SU-DHL-6 (cell line): ENCODE measurements at regions not wholly inside any gene's neighbourhood (a gene's known extent, or its start where the extent isn't known, plus 50 kb on each side); places are given as distances from the start of the nearest gene placed in this dataset.

Experiments
- H2AFZ ChIP-seq: fragments of 200-600 bp; sonication (generic); 2 replicates; pipeline ENCODE4 v1.6.1; 2014; ENCODE audit warnings: low read depth, mild to moderate bottlenecking, moderate library complexity, mixed read lengths, antibody characterized with exemption, low read length; ENCODE audit not compliant: severe bottlenecking
- H3F3A ChIP-seq: fragments of 200-600 bp; shearing (Covaris generic); 2 replicates; pipeline ENCODE4 v1.6.0; 2016; ENCODE audit warnings: antibody characterized with exemption, mild to moderate bottlenecking; ENCODE audit not compliant: insufficient read depth
- H3K27ac ChIP-seq: fragments of 200-600 bp; sonication (generic); 2 replicates; pipeline ENCODE4 v1.5.1; 2016; ENCODE audit warnings: low read depth, mild to moderate bottlenecking, low read length, moderate library complexity, mixed read lengths
- H3K27me3 ChIP-seq: fragments of 200-600 bp; sonication (generic), shearing (Covaris generic); 2 replicates; pipeline ENCODE4 v1.6.0; 2014; ENCODE audit warnings: mild to moderate bottlenecking, low read length
- H3K36me3 ChIP-seq: fragments of 200-600 bp; sonication (generic); 2 replicates; pipeline ENCODE4 v1.6.1; 2014; ENCODE audit warnings: mild to moderate bottlenecking, low read length, mixed read lengths
- H3K4me2 ChIP-seq: fragments of 300-600, 200-600 bp; shearing (Covaris generic), sonication (generic); 2 replicates; pipeline ENCODE4 v1.6.0; 2014; ENCODE audit warnings: low read length, low read depth, mild to moderate bottlenecking; ENCODE audit not compliant: poor library complexity, severe bottlenecking
- H3K4me3 ChIP-seq: fragments of 200-600 bp; sonication (generic); 2 replicates; pipeline ENCODE4 v1.5.1; 2014; ENCODE audit warnings: antibody characterized with exemption, low read length, mild to moderate bottlenecking, mixed read lengths; ENCODE audit not compliant: insufficient read depth, poor library complexity, severe bottlenecking
- H3K79me2 ChIP-seq: fragments of 200-600 bp; sonication (generic); 2 replicates; pipeline ENCODE4 v1.6.1; 2014; ENCODE audit warnings: mild to moderate bottlenecking, low read length, moderate library complexity; ENCODE audit not compliant: insufficient read depth
- H3K9ac ChIP-seq: fragments of 200-600 bp; sonication (generic); 2 replicates; pipeline ENCODE4 v1.7.0; 2014; ENCODE audit warnings: mild to moderate bottlenecking, low read length
- H3K9me2 ChIP-seq: fragments of 200-600 bp; sonication (generic); replicated peaks from 2 replicates; pipeline ENCODE4 v1.6.1; 2014; ENCODE audit warnings: low read length; ENCODE audit not compliant: insufficient read depth
- H3K9me3 ChIP-seq: fragments of 200-600 bp; sonication (generic); 2 replicates; pipeline ENCODE4 v1.6.1; 2014; ENCODE audit warnings: low read length, mixed read lengths; ENCODE audit not compliant: insufficient read depth
- H4K20me1 ChIP-seq: fragments of 200-600 bp; sonication (generic); 2 replicates; pipeline ENCODE4 v1.6.1; 2014; ENCODE audit warnings: low read depth, mild to moderate bottlenecking, antibody characterized with exemption, low read length, moderate library complexity, mixed read lengths
- CTCF ChIP-seq: fragments of 200-600 bp; sonication (generic); IDR thresholded peaks from one replicate; pipeline ENCODE4 v1.5.1; 2017; ENCODE audit warnings: antibody characterized with exemption, mild to moderate bottlenecking, low read length, moderate library complexity; ENCODE audit not compliant: insufficient read depth, poor library complexity, severe bottlenecking
- EZH2phosphoT487 ChIP-seq: fragments of 200-600 bp; sonication (generic), shearing (Covaris generic); conservative IDR thresholded peaks from 2 replicates; pipeline ENCODE4 v1.6.1; 2018; ENCODE audit warnings: mild to moderate bottlenecking, antibody characterized with exemption, low read length, moderate library complexity, mixed read lengths

- Histone ChIP-seq H3K27ac (no peak overlapping the region), H2AFZ (no peak overlapping the region), H3K9me3 (no peaks in the 10 kb centered on the region), H3K9me2 (no peaks in the 10 kb centered on the region), H3K36me3 (no peaks in the 10 kb centered on the region), H3K4me2 (no peak overlapping the region), H3K9ac (no peak overlapping the region), H3F3A (no peaks in the 10 kb centered on the region), H4K20me1 (no peaks in the 10 kb centered on the region), H3K79me2 (no peaks in the 10 kb centered on the region), H3K27me3 (no peaks in the 10 kb centered on the region), H3K4me3 (no peak overlapping the region)
- TF ChIP-seq CTCF (no peak), EZH2phosphoT487 (no peak)
Observed at GRCh38 chr10:77692782-77693181, 55.2 kb upstream of the KCNMA1 start.

GRCh38 chr10:77689339-77689738, 51.7 kb upstream of the KCNMA1 start:
- no peaks in the 10 kb centered on the region for H4K20me1 ChIP-seq
- no peak overlapping the region for H3K9ac ChIP-seq
- no peaks in the 10 kb centered on the region for H3K27me3 ChIP-seq
- H3K27ac ChIP-seq = no peak overlapping the region
- H2AFZ ChIP-seq = no peak overlapping the region
- no peaks in the 10 kb centered on the region for H3K36me3 ChIP-seq
- H3K9me3 ChIP-seq = no peaks in the 10 kb centered on the region
- no peak overlapping the region for H3K4me2 ChIP-seq
- H3K4me3 ChIP-seq = no peak overlapping the region
- H3F3A ChIP-seq = no peaks in the 10 kb centered on the region
- no peaks in the 10 kb centered on the region for H3K79me2 ChIP-seq
- no peak for TF ChIP-seq EZH2phosphoT487
- no peak for TF ChIP-seq CTCF
- no peaks in the 10 kb centered on the region for H3K9me2 ChIP-seq

DNA sequence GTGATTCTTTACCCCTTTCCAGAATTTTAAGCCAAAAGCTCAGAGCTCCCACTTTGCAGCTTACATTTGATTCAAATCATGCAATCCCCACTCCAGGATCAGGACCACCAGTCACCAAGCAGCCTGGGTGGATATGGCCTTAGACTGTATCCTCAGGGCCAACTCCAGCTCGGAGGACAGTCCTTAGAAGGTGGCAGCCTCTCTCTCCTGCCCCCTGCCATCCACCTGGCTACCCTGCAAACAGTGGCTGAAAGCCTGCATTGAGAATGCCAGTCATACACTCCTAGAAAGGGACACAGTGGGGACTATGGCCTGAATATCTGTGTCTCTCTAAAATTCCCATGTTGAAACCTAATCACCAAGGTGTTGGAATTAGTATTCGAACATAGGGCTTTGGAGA, 50.0 kb upstream of the KCNMA1 start:
- Histone ChIP-seq H3K9me2 (no peaks in the 10 kb centered on the region), H4K20me1 (no peaks in the 10 kb centered on the region), H2AFZ (no peak overlapping the region), H3K4me2 (no peak overlapping the region), H3K9ac (no peak overlapping the region), H3K27me3 (no peaks in the 10 kb centered on the region), H3K9me3 (no peaks in the 10 kb centered on the region), H3K36me3 (no peaks in the 10 kb centered on the region), H3K27ac (no peak overlapping the region), H3F3A (no peaks in the 10 kb centered on the region), H3K79me2 (no peaks in the 10 kb centered on the region), H3K4me3 (no peak overlapping the region)
- no peak for TF ChIP-seq CTCF
- TF ChIP-seq EZH2phosphoT487 = no peak
